GM12875 (cell line): ENCODE measurements at regions not wholly inside any gene's neighbourhood (a gene's known extent, or its start where the extent isn't known, plus 50 kb on each side); places are given as distances from the start of the nearest gene placed in this dataset.

Source experiments
- H3K4me3 ChIP-seq: one replicate; pipeline ENCODE4 v1.5.1; 2011; ENCODE audit warnings: low read depth, low read length, control low read depth
- TF ChIP-seq, protein P1 (sequence below): IDR thresholded peaks from 2 replicates; pipeline ENCODE4 v1.5.1; 2011; ENCODE audit warnings: low read depth, mild to moderate bottlenecking, control low read depth, inconsistent platforms, low read length, moderate library complexity, borderline replicate concordance; ENCODE audit not compliant: insufficient read depth

DNA sequence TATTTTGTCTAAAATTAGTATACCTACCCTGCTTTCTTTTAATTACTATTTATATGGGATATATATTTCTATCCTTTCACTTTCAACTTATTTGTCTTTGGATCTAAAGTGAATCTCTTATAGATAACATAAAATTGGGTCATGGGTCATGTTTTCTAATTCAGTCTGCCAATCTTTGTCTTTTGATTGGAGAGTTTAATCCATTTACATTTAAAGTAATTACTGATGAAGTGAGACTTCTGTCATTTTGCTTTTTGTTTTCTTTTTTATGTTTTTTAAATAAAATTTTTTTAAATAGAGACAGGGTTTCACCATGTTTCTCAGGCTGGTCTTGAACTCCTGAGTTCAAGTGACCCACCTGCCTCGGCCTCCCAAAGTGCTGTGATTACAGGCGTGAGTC is 50.5 kb upstream of the PRDM1 start:
- H3K4me3 ChIP-seq = no peak overlapping the region
- TF ChIP-seq, protein P1, sequence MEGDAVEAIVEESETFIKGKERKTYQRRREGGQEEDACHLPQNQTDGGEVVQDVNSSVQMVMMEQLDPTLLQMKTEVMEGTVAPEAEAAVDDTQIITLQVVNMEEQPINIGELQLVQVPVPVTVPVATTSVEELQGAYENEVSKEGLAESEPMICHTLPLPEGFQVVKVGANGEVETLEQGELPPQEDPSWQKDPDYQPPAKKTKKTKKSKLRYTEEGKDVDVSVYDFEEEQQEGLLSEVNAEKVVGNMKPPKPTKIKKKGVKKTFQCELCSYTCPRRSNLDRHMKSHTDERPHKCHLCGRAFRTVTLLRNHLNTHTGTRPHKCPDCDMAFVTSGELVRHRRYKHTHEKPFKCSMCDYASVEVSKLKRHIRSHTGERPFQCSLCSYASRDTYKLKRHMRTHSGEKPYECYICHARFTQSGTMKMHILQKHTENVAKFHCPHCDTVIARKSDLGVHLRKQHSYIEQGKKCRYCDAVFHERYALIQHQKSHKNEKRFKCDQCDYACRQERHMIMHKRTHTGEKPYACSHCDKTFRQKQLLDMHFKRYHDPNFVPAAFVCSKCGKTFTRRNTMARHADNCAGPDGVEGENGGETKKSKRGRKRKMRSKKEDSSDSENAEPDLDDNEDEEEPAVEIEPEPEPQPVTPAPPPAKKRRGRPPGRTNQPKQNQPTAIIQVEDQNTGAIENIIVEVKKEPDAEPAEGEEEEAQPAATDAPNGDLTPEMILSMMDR = no peak

GRCh38 chr6:106033806-106034205 is 52.3 kb upstream of the PRDM1 start:
- TF ChIP-seq, protein P1 = no peak
- no peak overlapping the region for H3K4me3 ChIP-seq

DNA sequence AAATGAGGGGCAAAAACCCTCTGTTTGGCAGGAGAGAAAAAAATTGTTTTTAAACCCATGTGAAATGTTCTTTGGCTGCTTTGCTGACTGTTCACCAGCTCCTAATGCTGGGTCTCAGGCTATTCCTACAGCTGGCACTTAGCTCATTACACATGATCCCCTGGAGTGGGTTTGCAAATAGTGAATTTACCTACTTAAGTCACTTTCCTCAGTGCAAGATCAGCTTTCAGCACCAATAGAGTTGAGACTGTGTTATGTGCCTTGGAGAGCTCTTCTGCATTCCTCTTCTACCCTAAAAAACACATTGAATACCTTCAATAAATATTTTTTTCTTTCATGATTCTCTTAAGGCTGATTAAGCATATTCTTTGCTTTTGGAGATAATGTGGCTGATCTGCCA is 58.4 kb upstream of the PRDM1 start:
- no peak overlapping the region for H3K4me3 ChIP-seq
- TF ChIP-seq, protein P1 = no peak

GRCh38 chr6:106026748-106027715 is 59.1 kb upstream of the PRDM1 start:
- TF ChIP-seq, protein P1 = no peak
- no peak overlapping the region for H3K4me3 ChIP-seq

- TF ChIP-seq, protein P1 = no peak
- no peak overlapping the region for H3K4me3 ChIP-seq
These were observed 60.5 kb upstream of the PRDM1 start for GRCh38 chr6:106025655-106026054.

- TF ChIP-seq, protein P1 = no peak
- H3K4me3 ChIP-seq = no peak overlapping the region
These were observed 63.3 kb upstream of the PRDM1 start for GRCh38 chr6:106022801-106023200.

GRCh38 chr6:106017454-106017853 is 68.7 kb upstream of the PRDM1 start:
- TF ChIP-seq, protein P1 = no peak
- no peak overlapping the region for H3K4me3 ChIP-seq
